Erythroblast (primary cell): ENCODE measurements at regions not wholly inside any gene's neighbourhood (a gene's known extent, or its start where the extent isn't known, plus 50 kb on each side); places are given as distances from the start of the nearest gene placed in this dataset.
"Not testable (repeated sequence)": the region's sequence is repeated elsewhere in the genome, so short reads cannot be mapped to it uniquely, and the experiment has no call there.

Experiments used
- DNase-seq, 2 experiments: peaks; one replicate each; lab custom pipeline; 2025; lab: John Stamatoyannopoulos, UW
- GATA1 ChIP-seq: IDR thresholded peaks from 2 replicates; pipeline ENCODE4 v1.6.1; 2011; ENCODE audit warnings: low read depth, mild to moderate bottlenecking, control low read depth, low read length, moderate library complexity
- POLR2A ChIP-seq: IDR thresholded peaks from 2 replicates; pipeline ENCODE4 v1.6.1; 2011; ENCODE audit warnings: mild to moderate bottlenecking, low read length

GRCh38 chr5:74450095-74450494 lies 190.4 kb downstream of the ENC1 start:
- DNase-seq, result no peak
- TF ChIP-seq GATA1, result no peak
- no peak for TF ChIP-seq POLR2A

DNA sequence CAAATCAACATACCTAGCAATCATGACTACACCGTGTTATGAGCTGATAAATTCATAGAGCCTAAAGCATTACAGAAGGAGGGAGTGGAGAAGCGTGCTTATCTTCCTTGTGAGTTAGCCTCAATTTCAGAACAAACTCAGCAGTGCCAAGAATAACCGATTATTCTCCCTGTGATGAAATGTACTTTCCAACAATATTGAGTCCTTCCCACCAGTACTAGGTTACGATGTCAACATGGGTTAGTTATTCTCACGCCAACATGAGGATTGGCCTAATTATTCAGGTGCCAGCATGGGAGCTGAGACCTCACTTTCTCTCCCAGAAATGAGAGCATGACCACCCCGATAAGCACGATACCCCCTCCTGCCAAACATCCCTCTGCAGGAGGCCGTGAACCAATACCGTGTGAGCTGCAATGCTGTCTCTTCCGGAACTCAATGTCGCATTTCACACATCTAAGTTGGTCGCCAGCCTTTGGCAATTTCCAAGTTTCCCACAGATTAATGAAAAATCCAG lies 193.7 kb downstream of the ENC1 start:
- no peak for TF ChIP-seq GATA1
- TF ChIP-seq POLR2A, result no peak
- DNase-seq, result peak in 1 of 2 experiments; percentile 29

DNA sequence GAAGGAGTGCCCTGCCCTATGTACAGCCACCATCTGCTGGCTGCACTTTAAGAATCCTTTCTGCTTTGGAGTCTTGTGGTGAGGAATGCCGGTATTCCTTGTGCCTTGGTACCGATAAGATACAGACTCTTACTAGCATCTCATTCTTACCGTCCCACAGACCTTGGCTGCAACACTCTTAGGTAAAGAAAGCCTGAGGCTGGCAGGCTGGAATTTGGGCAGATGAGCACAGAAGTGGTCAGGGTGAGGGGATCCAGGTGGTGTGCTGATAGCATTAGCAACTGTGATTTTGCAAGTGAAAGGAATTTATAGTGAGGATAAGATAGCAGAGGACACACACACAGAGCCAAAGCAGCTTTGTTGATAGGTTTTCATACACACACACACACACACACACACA lies 198.1 kb downstream of the ENC1 start:
- TF ChIP-seq GATA1 (no peak), POLR2A (no peak)
- no peak for DNase-seq

DNA sequence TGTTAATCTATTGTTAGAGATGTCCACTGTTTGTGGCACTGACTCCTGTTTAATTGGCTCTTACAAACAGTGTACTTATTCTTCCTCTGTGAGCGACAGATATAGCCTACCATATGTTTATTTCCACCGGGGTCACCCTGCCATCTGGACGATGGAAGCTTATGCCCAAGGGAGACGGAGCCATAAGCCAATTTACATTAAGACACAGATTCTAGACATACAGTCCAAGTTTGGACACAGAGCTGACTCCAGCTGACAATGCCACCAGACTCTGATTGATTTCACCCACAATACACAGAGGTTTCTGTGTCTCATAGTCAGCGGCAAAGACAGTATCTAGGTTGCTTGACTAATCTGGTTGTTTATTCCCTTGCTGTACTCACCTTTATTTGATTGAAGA lies 198.9 kb downstream of the ENC1 start:
- TF ChIP-seq POLR2A, result no peak
- no peak for TF ChIP-seq GATA1
- no peak for DNase-seq

DNA sequence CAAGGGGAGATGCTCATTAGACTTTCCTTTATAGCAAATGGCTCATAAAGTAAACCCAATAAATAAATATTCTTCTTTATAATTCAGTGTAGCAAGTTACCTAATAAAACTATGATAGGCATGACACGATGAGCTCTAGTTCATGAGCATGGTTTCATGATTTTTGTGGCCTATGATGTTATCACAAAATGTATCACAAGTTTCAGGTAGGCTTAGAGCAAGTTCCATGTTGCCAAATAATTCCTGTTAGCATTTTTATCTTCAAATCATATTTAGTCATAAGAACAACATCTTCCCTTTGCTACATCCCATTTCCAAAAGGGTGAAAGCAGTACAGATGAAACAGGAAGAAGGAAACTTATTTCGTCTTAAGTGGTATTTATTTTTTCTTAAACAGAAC lies 200.2 kb downstream of the ENC1 start:
- no peak for DNase-seq
- no peak for TF ChIP-seq GATA1
- no peak for TF ChIP-seq POLR2A

DNA sequence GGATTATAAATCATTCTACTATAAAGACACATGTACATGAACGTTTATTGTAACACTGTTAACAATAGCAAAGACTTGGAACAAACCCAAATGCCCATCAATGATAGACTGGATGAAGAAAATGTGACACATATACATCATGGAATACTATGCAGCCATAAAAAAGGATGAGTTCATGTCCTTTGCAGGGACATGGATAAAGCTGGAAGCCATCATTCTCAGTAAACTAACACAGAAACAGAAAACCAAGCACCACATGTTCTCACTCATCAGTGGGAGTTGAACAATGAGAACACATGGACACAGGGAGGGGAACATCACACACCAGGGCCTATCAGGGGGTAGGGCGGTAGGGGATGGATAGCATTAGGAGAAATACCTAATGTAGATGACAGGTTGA lies 202.7 kb downstream of the ENC1 start:
- DNase-seq, result not testable (repeated sequence)

DNA sequence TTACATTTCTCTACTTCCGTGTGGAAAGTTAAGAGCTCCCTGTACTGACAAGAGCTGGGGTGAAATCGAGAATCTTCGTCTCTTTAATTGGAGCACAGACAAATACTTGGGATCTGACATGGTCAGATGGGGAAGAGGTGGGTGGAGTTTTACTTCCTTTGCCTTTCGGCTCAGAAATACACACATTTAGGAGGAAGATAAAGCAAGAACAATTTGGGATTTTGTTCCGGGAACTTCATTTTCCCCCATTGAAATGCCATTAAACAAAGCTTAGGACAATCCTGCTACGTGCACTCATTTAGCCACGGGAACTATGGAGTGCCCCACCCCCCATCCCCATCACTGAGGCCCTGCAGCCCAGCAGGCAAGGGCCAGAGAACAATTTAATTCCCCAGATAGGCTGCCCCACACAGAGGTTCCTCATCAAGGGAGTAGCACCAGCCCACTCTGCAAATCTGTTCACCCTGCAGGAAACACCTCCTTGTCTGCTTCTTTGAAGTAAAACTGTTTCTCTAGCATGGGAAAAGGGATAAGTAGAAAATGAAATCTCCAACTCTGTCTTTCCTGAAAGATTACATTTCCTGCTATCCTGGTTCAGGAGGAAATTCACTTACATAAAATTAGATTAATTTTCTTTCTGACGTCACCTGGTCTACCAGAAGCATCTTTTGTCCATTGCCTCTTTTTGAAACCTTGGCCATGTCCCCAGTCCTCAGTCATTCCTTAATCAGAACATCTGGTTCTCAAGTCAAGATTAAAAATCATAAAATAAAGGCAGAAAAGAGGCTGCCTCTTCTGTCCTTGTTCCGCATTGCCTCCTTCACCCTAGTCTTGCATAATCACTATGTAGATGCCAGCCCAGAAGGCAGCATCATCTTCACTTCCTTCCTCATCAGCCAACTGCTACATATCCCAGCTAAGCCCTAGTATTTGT lies 206.4 kb downstream of the ENC1 start:
- no peak for TF ChIP-seq GATA1
- no peak for TF ChIP-seq POLR2A
- DNase-seq, result no peak

- no peak for DNase-seq
Measured at GRCh38 chr5:74433255-74433895, 207.2 kb downstream of the ENC1 start.

GRCh38 chr5:74432721-74433120 lies 207.8 kb downstream of the ENC1 start:
- no peak for DNase-seq
- TF ChIP-seq POLR2A, result no peak

More at GRCh38 chr5:74433255-74433895, 207.2 kb downstream of the ENC1 start:
- TF ChIP-seq GATA1, result no peak
- TF ChIP-seq POLR2A, result no peak

- no peak for DNase-seq
- no peak for TF ChIP-seq GATA1
- TF ChIP-seq POLR2A, result no peak
Measured at GRCh38 chr5:74432216-74432615, 208.3 kb downstream of the ENC1 start.

- DNase-seq, result no peak
- no peak for TF ChIP-seq GATA1
- TF ChIP-seq POLR2A, result no peak
Measured at GRCh38 chr5:74431290-74431669, 209.2 kb downstream of the ENC1 start.

GRCh38 chr5:74430631-74431289 lies 209.8 kb downstream of the ENC1 start:
- no peak for TF ChIP-seq POLR2A
- no peak for TF ChIP-seq GATA1
- DNase-seq, result no peak

DNA sequence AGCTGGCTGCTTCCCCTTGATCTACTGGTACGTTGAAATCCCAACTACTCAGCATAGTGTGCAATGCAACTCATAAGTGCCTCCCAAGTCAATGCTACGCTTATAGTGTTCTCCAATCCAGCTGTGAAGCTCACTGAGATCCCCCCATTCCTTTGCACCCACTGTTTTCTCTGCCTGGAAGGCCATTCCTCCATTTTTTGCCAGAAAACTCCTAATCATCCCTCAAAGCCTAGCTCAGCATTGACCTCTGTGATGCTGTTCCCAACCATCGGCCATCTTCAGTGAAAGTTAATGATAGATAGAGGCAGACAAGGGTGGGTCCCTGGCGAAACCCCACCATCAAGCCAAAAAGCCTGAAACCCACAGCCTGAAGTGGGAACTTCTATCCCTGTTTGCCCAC lies 211.0 kb downstream of the ENC1 start:
- DNase-seq, result no peak
- TF ChIP-seq GATA1, result no peak
- no peak for TF ChIP-seq POLR2A

GRCh38 chr5:74428876-74429275 lies 211.7 kb downstream of the ENC1 start:
- TF ChIP-seq POLR2A (no peak), GATA1 (no peak)
- DNase-seq, result no peak
